ENCODE measurements at regions not wholly inside any gene's neighbourhood (a gene's known extent, or its start where the extent isn't known, plus 50 kb on each side); places are given as distances from the start of the nearest gene placed in this dataset.
"Not testable (repeated sequence)": the region's sequence is repeated elsewhere in the genome, so short reads cannot be mapped to it uniquely, and the experiment has no call there.

DNA sequence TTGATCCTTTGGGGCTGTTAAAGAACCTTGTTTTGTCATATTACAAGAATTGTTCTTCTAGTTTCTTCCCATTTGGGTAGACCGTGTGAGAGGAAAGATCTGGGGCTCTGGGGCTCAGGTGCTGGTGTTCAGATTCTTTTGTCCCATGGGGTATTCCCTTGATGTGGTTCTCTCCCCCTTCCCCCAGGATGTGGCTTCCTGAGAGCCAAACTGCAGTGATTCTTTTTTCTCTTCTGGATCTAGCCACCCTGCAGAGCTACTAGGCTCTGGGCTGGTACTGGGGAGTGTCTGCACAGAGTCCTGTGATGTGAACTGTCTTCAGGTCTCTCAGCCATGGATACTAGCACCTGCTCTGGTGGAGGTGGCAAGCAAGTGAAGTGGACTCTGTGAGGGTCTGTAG lies 480.5 kb upstream of the MAN1A1 start:
- intact Hi-C loops (cut with micrococcal nuclease; ENCODE audit: unreplicated experiment) (no loop called here), in situ Hi-C loops (cut with HindIII; ENCODE audit: low pct_unique_long_range_greater_than_20kb, low sequenced_read_pairs) (no loop called here)
- DNase-seq (ENCODE audit: low read depth, low spot score) (no peak), ATAC-seq (no peak)
- no TSS peak for BruUV-seq (replicated peaks)
- CTCF ChIA-PET: no interaction called here
- Histone ChIP-seq H3K4me1 (ENCODE audit: control insufficient read depth, insufficient read depth, low read length) (no peaks in the 10 kb centered on the region), H3K36me3 (ENCODE audit: control insufficient read depth, insufficient read depth, low read length) (no peaks in the 10 kb centered on the region), H3K9me3 (ENCODE audit: control insufficient read depth, insufficient read depth, low read depth, low read length) (peaks cover 4% of the 10 kb centered on the region; the same call in 1 of the 2 replicates), H3K27ac (ENCODE audit: low read length) (no peak overlapping the region), H3K27me3 (ENCODE audit: control insufficient read depth, insufficient read depth, low read length) (no peaks in the 10 kb centered on the region), H3K4me3 (ENCODE audit: low read depth in 2 of 2, low read length in 2 of 2) (no peak overlapping the region)
- POLR2A ChIA-PET: no interaction called here
- TF ChIP-seq, protein P1, sequence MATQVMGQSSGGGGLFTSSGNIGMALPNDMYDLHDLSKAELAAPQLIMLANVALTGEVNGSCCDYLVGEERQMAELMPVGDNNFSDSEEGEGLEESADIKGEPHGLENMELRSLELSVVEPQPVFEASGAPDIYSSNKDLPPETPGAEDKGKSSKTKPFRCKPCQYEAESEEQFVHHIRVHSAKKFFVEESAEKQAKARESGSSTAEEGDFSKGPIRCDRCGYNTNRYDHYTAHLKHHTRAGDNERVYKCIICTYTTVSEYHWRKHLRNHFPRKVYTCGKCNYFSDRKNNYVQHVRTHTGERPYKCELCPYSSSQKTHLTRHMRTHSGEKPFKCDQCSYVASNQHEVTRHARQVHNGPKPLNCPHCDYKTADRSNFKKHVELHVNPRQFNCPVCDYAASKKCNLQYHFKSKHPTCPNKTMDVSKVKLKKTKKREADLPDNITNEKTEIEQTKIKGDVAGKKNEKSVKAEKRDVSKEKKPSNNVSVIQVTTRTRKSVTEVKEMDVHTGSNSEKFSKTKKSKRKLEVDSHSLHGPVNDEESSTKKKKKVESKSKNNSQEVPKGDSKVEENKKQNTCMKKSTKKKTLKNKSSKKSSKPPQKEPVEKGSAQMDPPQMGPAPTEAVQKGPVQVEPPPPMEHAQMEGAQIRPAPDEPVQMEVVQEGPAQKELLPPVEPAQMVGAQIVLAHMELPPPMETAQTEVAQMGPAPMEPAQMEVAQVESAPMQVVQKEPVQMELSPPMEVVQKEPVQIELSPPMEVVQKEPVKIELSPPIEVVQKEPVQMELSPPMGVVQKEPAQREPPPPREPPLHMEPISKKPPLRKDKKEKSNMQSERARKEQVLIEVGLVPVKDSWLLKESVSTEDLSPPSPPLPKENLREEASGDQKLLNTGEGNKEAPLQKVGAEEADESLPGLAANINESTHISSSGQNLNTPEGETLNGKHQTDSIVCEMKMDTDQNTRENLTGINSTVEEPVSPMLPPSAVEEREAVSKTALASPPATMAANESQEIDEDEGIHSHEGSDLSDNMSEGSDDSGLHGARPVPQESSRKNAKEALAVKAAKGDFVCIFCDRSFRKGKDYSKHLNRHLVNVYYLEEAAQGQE (IDR thresholded peaks at IDR 0.05; ENCODE audit: insufficient read depth in 1 of 2, low read depth in 2 of 2, low read length in 1 of 2): no peak
- no peak for TF ChIP-seq SIN3A (IDR thresholded peaks at IDR 0.05; ENCODE audit: borderline replicate concordance, insufficient read depth, low read depth, low read length)
- TF ChIP-seq, protein P2, sequence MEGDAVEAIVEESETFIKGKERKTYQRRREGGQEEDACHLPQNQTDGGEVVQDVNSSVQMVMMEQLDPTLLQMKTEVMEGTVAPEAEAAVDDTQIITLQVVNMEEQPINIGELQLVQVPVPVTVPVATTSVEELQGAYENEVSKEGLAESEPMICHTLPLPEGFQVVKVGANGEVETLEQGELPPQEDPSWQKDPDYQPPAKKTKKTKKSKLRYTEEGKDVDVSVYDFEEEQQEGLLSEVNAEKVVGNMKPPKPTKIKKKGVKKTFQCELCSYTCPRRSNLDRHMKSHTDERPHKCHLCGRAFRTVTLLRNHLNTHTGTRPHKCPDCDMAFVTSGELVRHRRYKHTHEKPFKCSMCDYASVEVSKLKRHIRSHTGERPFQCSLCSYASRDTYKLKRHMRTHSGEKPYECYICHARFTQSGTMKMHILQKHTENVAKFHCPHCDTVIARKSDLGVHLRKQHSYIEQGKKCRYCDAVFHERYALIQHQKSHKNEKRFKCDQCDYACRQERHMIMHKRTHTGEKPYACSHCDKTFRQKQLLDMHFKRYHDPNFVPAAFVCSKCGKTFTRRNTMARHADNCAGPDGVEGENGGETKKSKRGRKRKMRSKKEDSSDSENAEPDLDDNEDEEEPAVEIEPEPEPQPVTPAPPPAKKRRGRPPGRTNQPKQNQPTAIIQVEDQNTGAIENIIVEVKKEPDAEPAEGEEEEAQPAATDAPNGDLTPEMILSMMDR (IDR thresholded peaks at IDR 0.05): no peak
- no peak for TF ChIP-seq TCF7L2 (IDR thresholded peaks at IDR 0.05; ENCODE audit: low read depth, low read length)
- TF ChIP-seq POLR2AphosphoS5 (IDR thresholded peaks at IDR 0.05; ENCODE audit: low read depth, low read length): no peak

DNA sequence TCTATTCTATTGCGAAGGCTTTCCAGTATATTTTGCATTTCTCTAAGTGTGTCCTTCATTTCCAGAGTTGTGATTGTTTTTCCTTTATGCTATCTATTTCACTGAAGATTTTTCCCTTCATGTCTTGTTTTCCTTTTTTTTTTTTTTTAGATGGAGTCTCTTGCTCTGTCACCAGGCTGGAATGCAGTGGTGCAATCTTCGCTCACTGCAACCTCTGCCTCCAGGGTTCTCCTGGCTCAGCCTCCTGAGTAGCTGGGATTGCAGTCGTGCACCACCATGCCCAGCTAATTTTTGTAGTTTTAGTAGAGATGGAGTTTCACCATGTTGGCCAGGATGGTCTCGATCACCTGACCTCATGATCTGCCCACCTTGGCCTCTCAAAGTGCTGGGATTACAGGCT lies 479.9 kb upstream of the MAN1A1 start:
- intact Hi-C loops (cut with micrococcal nuclease; ENCODE audit: unreplicated experiment); DNase-seq (ENCODE audit: low read depth, low spot score); in situ Hi-C loops (cut with HindIII; ENCODE audit: low pct_unique_long_range_greater_than_20kb, low sequenced_read_pairs); H3K4me3 ChIP-seq (ENCODE audit: low read depth in 2 of 2, low read length in 2 of 2); H3K36me3 ChIP-seq (ENCODE audit: control insufficient read depth, insufficient read depth, low read length); POLR2A ChIA-PET; BruUV-seq (replicated peaks); H3K27me3 ChIP-seq (ENCODE audit: control insufficient read depth, insufficient read depth, low read length); H3K27ac ChIP-seq (ENCODE audit: low read length); CTCF ChIA-PET; H3K9me3 ChIP-seq (ENCODE audit: control insufficient read depth, insufficient read depth, low read depth, low read length); H3K4me1 ChIP-seq (ENCODE audit: control insufficient read depth, insufficient read depth, low read length); ATAC-seq: not testable (repeated sequence)

DNA sequence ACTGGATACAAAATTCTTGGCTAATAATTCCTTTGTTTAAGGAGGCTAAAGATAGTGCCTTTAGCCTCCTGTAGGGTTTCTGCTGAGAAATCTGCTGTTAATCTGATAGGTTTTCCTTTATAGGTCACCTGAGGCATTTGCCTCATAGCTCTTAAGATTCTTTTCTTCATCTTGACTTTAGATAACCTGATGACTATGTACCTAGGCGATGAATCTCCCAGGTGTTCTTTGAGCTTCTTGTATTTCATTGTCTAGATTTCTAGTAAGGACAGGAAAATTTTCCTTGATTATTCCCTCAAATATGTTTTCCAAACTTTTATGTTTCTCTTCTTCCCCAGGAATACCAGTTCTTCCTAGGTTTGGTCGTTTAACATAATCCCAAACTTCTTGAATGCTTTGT lies 479.4 kb upstream of the MAN1A1 start:
- in situ Hi-C loops (cut with HindIII; ENCODE audit: low pct_unique_long_range_greater_than_20kb, low sequenced_read_pairs) (no loop called here), intact Hi-C loops (cut with micrococcal nuclease; ENCODE audit: unreplicated experiment) (no loop called here)
- no peak overlapping the region for H3K4me3 ChIP-seq (ENCODE audit: low read depth in 2 of 2, low read length in 2 of 2)
- H3K9me3 ChIP-seq (ENCODE audit: control insufficient read depth, insufficient read depth, low read depth, low read length): peaks cover 7% of the 10 kb centered on the region
- DNase-seq (ENCODE audit: low read depth, low spot score) (no peak), ATAC-seq (no peak)
- TF ChIP-seq, protein P2 (IDR thresholded peaks at IDR 0.05): no peak
- TF ChIP-seq SIN3A (IDR thresholded peaks at IDR 0.05; ENCODE audit: borderline replicate concordance, insufficient read depth, low read depth, low read length) (no peak), POLR2AphosphoS5 (IDR thresholded peaks at IDR 0.05; ENCODE audit: low read depth, low read length) (no peak), TCF7L2 (IDR thresholded peaks at IDR 0.05; ENCODE audit: low read depth, low read length) (no peak)
- TF ChIP-seq, protein P1 (IDR thresholded peaks at IDR 0.05; ENCODE audit: insufficient read depth in 1 of 2, low read depth in 2 of 2, low read length in 1 of 2): no peak
- no TSS peak for BruUV-seq (replicated peaks)
- H3K36me3 ChIP-seq (ENCODE audit: control insufficient read depth, insufficient read depth, low read length): no peaks in the 10 kb centered on the region
- CTCF ChIA-PET: no interaction called here
- no peak overlapping the region for H3K27ac ChIP-seq (ENCODE audit: low read length)
- no peaks in the 10 kb centered on the region for H3K4me1 ChIP-seq (ENCODE audit: control insufficient read depth, insufficient read depth, low read length)
- H3K27me3 ChIP-seq (ENCODE audit: control insufficient read depth, insufficient read depth, low read length): no peaks in the 10 kb centered on the region
- POLR2A ChIA-PET: no interaction called here
